ENCODE measurements at regions not wholly inside any gene's neighbourhood (a gene's known extent, or its start where the extent isn't known, plus 50 kb on each side); places are given as distances from the start of the nearest gene placed in this dataset.

- H3K4me3 ChIP-seq (ENCODE audit: insufficient read depth, low read length, poor library complexity, severe bottlenecking) = no peak overlapping the region
- no peaks in the 10 kb centered on the region for H4K20me1 ChIP-seq (ENCODE audit: low read depth, low read length)
- no peaks in the 10 kb centered on the region for H3K9me2 ChIP-seq (replicated peaks; ENCODE audit: insufficient read depth, low read length)
- H2AFZ ChIP-seq (ENCODE audit: low read depth, low read length, severe bottlenecking) = no peak overlapping the region
- no peaks in the 10 kb centered on the region for H3F3A ChIP-seq (ENCODE audit: insufficient read depth)
- no peak overlapping the region for H3K9ac ChIP-seq (ENCODE audit: low read length)
- H3K27ac ChIP-seq (ENCODE audit: low read depth, low read length) = no peak overlapping the region
- H3K79me2 ChIP-seq (ENCODE audit: insufficient read depth, low read length) = no peaks in the 10 kb centered on the region
- TF ChIP-seq, protein P1, sequence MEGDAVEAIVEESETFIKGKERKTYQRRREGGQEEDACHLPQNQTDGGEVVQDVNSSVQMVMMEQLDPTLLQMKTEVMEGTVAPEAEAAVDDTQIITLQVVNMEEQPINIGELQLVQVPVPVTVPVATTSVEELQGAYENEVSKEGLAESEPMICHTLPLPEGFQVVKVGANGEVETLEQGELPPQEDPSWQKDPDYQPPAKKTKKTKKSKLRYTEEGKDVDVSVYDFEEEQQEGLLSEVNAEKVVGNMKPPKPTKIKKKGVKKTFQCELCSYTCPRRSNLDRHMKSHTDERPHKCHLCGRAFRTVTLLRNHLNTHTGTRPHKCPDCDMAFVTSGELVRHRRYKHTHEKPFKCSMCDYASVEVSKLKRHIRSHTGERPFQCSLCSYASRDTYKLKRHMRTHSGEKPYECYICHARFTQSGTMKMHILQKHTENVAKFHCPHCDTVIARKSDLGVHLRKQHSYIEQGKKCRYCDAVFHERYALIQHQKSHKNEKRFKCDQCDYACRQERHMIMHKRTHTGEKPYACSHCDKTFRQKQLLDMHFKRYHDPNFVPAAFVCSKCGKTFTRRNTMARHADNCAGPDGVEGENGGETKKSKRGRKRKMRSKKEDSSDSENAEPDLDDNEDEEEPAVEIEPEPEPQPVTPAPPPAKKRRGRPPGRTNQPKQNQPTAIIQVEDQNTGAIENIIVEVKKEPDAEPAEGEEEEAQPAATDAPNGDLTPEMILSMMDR (IDR thresholded peaks at IDR 0.05; ENCODE audit: insufficient read depth, low read length, poor library complexity, severe bottlenecking) = no peak
- no peak for TF ChIP-seq EZH2phosphoT487 (conservative IDR thresholded peaks at IDR 0.05; ENCODE audit: low read length)
- H3K27me3 ChIP-seq (ENCODE audit: low read length) = no peaks in the 10 kb centered on the region
- H3K9me3 ChIP-seq (ENCODE audit: insufficient read depth, low read length) = no peaks in the 10 kb centered on the region; the same call in 1 of the 2 replicates
- no peak overlapping the region for H3K4me2 ChIP-seq (ENCODE audit: low read depth, low read length, poor library complexity, severe bottlenecking)
- no peaks in the 10 kb centered on the region for H3K36me3 ChIP-seq (ENCODE audit: low read length)
Measured at GRCh38 chr2:143875295-143876233, 644.4 kb downstream of the ZEB2 start.

DNA sequence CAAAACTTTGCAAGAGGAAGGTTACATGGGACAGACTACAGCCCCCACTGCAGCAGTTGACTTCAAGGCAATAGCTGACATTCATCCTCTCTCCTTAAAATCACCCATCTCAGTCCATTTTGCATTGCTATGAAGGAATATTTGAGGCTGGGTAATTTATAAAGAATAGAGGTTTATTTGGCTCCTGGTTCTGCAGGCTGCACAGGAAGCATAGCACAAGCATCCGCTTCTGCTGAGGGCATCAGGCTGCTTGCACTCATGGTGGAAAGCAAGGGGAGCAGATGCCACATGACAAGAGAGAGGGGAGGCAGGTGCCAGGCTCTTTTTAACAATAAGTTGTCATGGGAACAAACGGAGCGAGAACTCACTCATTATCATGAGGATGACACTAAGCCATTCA lies 646.0 kb downstream of the ZEB2 start:
- Histone ChIP-seq H3F3A (ENCODE audit: insufficient read depth) (no peaks in the 10 kb centered on the region), H3K79me2 (ENCODE audit: insufficient read depth, low read length) (no peaks in the 10 kb centered on the region), H2AFZ (ENCODE audit: low read depth, low read length, severe bottlenecking) (no peak overlapping the region), H3K9me3 (ENCODE audit: insufficient read depth, low read length) (no peaks in the 10 kb centered on the region; the same call in 1 of the 2 replicates), H3K36me3 (ENCODE audit: low read length) (no peaks in the 10 kb centered on the region), H3K27me3 (ENCODE audit: low read length) (no peaks in the 10 kb centered on the region), H3K4me3 (ENCODE audit: insufficient read depth, low read length, poor library complexity, severe bottlenecking) (no peak overlapping the region), H3K4me2 (ENCODE audit: low read depth, low read length, poor library complexity, severe bottlenecking) (no peak overlapping the region), H3K9me2 (replicated peaks; ENCODE audit: insufficient read depth, low read length) (no peaks in the 10 kb centered on the region), H3K9ac (ENCODE audit: low read length) (no peak overlapping the region), H4K20me1 (ENCODE audit: low read depth, low read length) (no peaks in the 10 kb centered on the region), H3K27ac (ENCODE audit: low read depth, low read length) (no peak overlapping the region)
- TF ChIP-seq EZH2phosphoT487 (conservative IDR thresholded peaks at IDR 0.05; ENCODE audit: low read length) = no peak
- TF ChIP-seq, protein P1 (IDR thresholded peaks at IDR 0.05; ENCODE audit: insufficient read depth, low read length, poor library complexity, severe bottlenecking) = no peak

DNA sequence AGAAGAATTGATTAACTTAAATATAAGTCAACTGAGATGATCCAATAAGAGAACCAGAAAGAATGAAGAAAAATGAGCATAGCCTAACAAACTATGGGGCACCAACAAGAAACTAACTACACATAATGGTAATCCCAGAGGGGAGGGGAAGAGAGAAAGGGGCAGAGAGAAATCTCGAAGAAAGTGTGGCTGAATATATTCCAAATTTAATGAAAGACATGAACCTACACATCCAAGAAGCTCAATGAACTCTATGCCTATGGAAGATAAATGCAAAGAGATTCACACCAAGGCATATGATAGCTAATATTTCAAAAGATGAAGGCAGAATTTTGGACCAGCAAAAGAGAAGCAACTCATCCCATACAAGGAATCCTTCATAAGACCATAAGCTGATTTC lies 649.2 kb downstream of the ZEB2 start:
- Histone ChIP-seq H3F3A (ENCODE audit: insufficient read depth) (no peaks in the 10 kb centered on the region), H3K36me3 (ENCODE audit: low read length) (no peaks in the 10 kb centered on the region), H3K27me3 (ENCODE audit: low read length) (no peaks in the 10 kb centered on the region), H3K9me2 (replicated peaks; ENCODE audit: insufficient read depth, low read length) (no peaks in the 10 kb centered on the region), H2AFZ (ENCODE audit: low read depth, low read length, severe bottlenecking) (no peak overlapping the region), H3K27ac (ENCODE audit: low read depth, low read length) (no peak overlapping the region), H3K4me2 (ENCODE audit: low read depth, low read length, poor library complexity, severe bottlenecking) (no peak overlapping the region), H3K9ac (ENCODE audit: low read length) (no peak overlapping the region), H3K4me3 (ENCODE audit: insufficient read depth, low read length, poor library complexity, severe bottlenecking) (no peak overlapping the region), H4K20me1 (ENCODE audit: low read depth, low read length) (no peaks in the 10 kb centered on the region), H3K79me2 (ENCODE audit: insufficient read depth, low read length) (no peaks in the 10 kb centered on the region), H3K9me3 (ENCODE audit: insufficient read depth, low read length) (no peaks in the 10 kb centered on the region; the same call in 1 of the 2 replicates)
- no peak for TF ChIP-seq EZH2phosphoT487 (conservative IDR thresholded peaks at IDR 0.05; ENCODE audit: low read length)
- TF ChIP-seq, protein P1 (IDR thresholded peaks at IDR 0.05; ENCODE audit: insufficient read depth, low read length, poor library complexity, severe bottlenecking) = no peak

All from SU-DHL-6 (cell line).